ENCODE measurements at regions not wholly inside any gene's neighbourhood (a gene's known extent, or its start where the extent isn't known, plus 50 kb on each side); places are given as distances from the start of the nearest gene placed in this dataset.

DNA sequence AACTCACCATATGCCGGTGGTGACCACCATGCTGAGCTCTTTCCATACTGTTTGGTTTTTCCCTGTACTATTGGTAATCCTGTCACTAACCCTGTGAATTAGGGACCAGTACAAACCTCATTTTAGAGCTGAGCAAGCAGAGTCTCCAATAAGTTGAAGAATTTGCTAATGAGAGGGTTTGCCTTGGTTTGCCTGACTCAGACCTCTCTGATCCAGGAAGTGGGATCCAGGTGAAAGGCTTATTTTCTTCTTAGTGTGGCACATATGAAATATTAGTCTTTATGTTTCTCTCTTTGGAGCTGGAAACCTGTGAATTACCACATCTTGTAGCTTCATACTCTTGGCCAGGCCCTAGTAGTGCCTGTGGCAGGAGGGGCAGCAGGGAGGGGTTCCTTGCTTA is 114.1 kb upstream of the IGFBP3 start:
- DNase-seq (ENCODE audit: extremely low read depth, low read depth) = no peak
- TF ChIP-seq, protein P1, sequence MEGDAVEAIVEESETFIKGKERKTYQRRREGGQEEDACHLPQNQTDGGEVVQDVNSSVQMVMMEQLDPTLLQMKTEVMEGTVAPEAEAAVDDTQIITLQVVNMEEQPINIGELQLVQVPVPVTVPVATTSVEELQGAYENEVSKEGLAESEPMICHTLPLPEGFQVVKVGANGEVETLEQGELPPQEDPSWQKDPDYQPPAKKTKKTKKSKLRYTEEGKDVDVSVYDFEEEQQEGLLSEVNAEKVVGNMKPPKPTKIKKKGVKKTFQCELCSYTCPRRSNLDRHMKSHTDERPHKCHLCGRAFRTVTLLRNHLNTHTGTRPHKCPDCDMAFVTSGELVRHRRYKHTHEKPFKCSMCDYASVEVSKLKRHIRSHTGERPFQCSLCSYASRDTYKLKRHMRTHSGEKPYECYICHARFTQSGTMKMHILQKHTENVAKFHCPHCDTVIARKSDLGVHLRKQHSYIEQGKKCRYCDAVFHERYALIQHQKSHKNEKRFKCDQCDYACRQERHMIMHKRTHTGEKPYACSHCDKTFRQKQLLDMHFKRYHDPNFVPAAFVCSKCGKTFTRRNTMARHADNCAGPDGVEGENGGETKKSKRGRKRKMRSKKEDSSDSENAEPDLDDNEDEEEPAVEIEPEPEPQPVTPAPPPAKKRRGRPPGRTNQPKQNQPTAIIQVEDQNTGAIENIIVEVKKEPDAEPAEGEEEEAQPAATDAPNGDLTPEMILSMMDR (IDR thresholded peaks at IDR 0.05; ENCODE audit: low read depth, low read length, missing control alignments) = no peak
- no peak overlapping the region for H3K4me3 ChIP-seq (replicated peaks; ENCODE audit: low read depth, low read length)

DNA sequence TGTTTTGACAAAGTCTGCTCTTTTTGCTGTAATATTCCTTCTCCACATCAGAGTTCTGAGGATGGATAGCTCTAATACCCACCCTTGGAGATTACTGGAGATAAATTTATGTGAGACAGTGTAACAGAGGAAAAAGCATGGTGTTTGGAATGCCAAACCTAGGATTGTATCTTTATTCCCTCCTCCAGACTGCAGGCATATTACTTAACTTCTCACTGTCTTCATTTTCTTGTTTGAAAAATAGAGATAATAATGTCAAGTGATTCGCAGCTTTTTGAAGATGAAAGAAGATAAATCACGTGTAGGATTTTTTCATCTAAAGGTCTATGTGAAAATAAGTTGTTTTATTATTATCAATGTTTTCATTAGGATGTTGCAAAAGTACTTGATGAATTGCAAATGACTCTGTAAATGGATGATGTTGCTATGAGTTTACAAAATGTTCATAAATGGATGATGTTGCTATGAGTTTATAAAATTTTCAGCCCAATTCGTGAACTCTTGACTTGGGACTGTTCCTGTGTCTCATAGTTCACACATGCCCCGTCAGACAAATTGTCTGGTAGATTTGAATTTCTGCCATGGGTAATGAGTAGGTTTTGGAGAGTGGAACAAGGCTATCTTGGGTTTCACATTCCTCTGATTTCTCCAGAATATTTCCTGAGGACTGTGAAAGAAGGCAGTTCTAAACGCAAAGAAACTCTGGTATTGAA is 113.1 kb upstream of the IGFBP3 start:
- no peak overlapping the region for H3K4me3 ChIP-seq (replicated peaks; ENCODE audit: low read depth, low read length)
- DNase-seq (ENCODE audit: extremely low read depth, low read depth) = no peak
- TF ChIP-seq, protein P1 (IDR thresholded peaks at IDR 0.05; ENCODE audit: low read depth, low read length, missing control alignments) = no peak

DNA sequence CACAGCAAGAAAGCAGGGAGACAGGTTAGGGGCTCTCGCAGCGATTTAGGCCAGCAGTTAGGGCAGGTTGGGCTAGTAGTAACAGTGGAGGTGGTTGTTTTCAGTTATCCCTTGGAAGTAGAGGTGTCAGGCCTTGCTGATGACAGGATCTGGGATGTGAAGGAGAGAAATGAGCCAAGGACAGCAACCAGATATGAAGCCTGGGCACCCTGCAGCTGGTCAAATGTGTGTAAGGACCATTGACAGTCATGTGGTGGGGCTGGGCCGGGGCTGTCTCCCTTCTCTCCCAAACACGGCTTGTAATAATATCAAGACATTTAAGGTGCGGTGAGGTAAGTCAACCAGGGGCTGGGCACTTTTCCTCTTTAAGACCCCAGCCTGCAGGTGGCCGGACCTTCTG is 112.5 kb upstream of the IGFBP3 start:
- TF ChIP-seq, protein P1 (IDR thresholded peaks at IDR 0.05; ENCODE audit: low read depth, low read length, missing control alignments) = no peak
- DNase-seq (ENCODE audit: extremely low read depth, low read depth) = no peak
- no peak overlapping the region for H3K4me3 ChIP-seq (replicated peaks; ENCODE audit: low read depth, low read length)

DNA sequence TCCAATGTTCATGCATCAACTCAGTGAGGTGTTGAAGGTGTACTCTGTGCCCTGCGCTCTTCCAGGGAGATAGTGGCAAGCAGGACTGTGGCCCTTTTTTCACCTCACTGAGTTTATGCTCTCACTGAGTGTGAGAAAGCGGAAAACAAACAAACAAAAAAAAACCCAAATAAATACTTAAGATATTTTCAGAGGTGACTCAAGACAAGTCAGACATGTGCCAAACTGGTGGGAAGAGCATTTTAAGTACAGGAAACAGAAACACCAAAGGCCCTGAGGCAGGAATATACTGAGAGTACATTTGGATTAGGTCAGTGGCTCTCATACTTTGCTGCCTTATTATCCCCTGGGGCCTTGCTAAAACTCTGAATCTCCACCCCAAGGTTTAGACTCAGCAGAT is 111.9 kb upstream of the IGFBP3 start:
- TF ChIP-seq, protein P1 (IDR thresholded peaks at IDR 0.05; ENCODE audit: low read depth, low read length, missing control alignments) = no peak
- H3K4me3 ChIP-seq (replicated peaks; ENCODE audit: low read depth, low read length) = no peak overlapping the region
- no peak for DNase-seq (ENCODE audit: extremely low read depth, low read depth)

DNA sequence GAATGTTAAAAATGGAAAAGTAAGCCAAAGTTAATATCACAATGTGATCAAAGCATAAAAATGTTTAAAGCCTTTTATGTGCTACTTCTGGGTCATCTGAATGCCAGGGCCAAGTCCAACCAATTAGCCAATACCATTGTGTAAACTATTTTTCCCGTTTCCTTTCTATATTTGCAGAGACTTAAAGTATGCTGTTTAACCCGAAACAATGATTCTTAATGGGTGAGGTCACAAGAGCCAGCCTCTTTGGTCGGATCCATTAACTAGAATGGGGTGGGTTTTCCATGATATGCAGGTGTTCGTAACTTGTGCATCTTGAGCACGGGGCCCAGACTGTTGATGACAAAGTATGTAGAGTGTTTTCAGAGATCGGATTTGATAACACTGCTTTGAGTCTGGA is 111.3 kb upstream of the IGFBP3 start:
- H3K4me3 ChIP-seq (replicated peaks; ENCODE audit: low read depth, low read length) = no peak overlapping the region
- no peak for DNase-seq (ENCODE audit: extremely low read depth, low read depth)
- TF ChIP-seq, protein P1 (IDR thresholded peaks at IDR 0.05; ENCODE audit: low read depth, low read length, missing control alignments) = no peak

DNA sequence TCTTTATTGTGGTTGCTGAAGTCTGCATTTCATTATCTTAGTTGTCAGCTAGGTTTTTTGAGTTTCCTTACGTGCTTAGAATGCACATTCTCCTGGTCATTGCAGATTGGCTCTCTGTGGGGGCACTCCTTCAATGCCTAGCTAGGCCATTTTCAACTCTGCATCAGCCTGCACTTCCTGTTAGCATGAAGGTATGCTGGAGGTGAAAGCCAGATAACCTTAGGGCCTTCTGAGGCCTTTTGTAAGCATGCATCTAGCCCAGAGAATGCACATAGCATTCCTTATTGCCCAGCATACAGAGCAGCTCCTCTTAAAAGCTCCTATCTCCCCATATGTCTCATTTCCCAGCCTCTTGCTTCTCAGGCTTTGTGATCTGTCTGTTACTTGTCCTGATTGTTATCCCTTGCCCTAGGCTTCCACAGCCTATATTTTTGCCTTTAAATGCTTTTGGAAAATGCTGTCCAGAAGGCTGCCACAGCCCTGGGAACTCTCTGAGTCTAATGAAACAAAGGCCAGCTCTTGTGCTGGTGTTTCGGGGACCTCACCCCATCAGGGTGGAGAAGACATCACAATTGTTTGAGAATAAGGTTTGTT is 108.1 kb upstream of the IGFBP3 start:
- DNase-seq (ENCODE audit: extremely low read depth, low read depth) = no peak
- no peak overlapping the region for H3K4me3 ChIP-seq (replicated peaks; ENCODE audit: low read depth, low read length)
- TF ChIP-seq, protein P1 (IDR thresholded peaks at IDR 0.05; ENCODE audit: low read depth, low read length, missing control alignments) = no peak

All from HFF-Myc (cell line).